ENCODE measurements at regions not wholly inside any gene's neighbourhood (a gene's known extent, or its start where the extent isn't known, plus 50 kb on each side); places are given as distances from the start of the nearest gene placed in this dataset.
"Not testable (repeated sequence)": the region's sequence is repeated elsewhere in the genome, so short reads cannot be mapped to it uniquely, and the experiment has no call there.

GRCh38 chr2:13651684-13652131 lies 935.0 kb downstream of the TRIB2 start:
- H3K4me1 Mint-ChIP-seq (ENCODE audit: low read depth): no peaks in the 10 kb centered on the region
- H3K4me3 Mint-ChIP-seq (ENCODE audit: low read depth): no peak overlapping the region

GRCh38 chr2:13652531-13653313 lies 936.0 kb downstream of the TRIB2 start:
- H3K27me3 Mint-ChIP-seq (ENCODE audit: low read depth): no peaks in the 10 kb centered on the region
- H3K27ac Mint-ChIP-seq: no peak overlapping the region
- H3K4me1 Mint-ChIP-seq (ENCODE audit: low read depth): no peaks in the 10 kb centered on the region
- DNase-seq (ENCODE audit: low spot score): no peak
- peaks cover 22% of the 10 kb centered on the region for H3K9me3 Mint-ChIP-seq
- H3K36me3 Mint-ChIP-seq (ENCODE audit: low read depth): no peaks in the 10 kb centered on the region
- intact Hi-C loops (cut with micrococcal nuclease): no loop called here
- H3K4me3 Mint-ChIP-seq (ENCODE audit: low read depth): no peak overlapping the region

More at GRCh38 chr2:13651684-13652131, 935.0 kb downstream of the TRIB2 start:
- Mint-ChIP-seq H3K27ac (no peak overlapping the region), H3K36me3 (ENCODE audit: low read depth) (no peaks in the 10 kb centered on the region), H3K27me3 (ENCODE audit: low read depth) (no peaks in the 10 kb centered on the region), H3K9me3 (peaks cover 22% of the 10 kb centered on the region)
- no peak for DNase-seq (ENCODE audit: low spot score)
- intact Hi-C loops (cut with micrococcal nuclease): no loop called here

GRCh38 chr2:13654416-13654815 lies 937.7 kb downstream of the TRIB2 start:
- intact Hi-C loops (cut with micrococcal nuclease): no loop called here
- no peaks in the 10 kb centered on the region for H3K4me1 Mint-ChIP-seq (ENCODE audit: low read depth)
- no peak overlapping the region for H3K4me3 Mint-ChIP-seq (ENCODE audit: low read depth)

GRCh38 chr2:13660231-13660630 lies 943.5 kb downstream of the TRIB2 start:
- Mint-ChIP-seq H3K27me3 (ENCODE audit: low read depth) (no peaks in the 10 kb centered on the region), H3K27ac (no peak overlapping the region), H3K9me3 (peaks cover 22% of the 10 kb centered on the region), H3K4me1 (ENCODE audit: low read depth) (no peaks in the 10 kb centered on the region), H3K4me3 (ENCODE audit: low read depth) (no peak overlapping the region), H3K36me3 (ENCODE audit: low read depth) (no peaks in the 10 kb centered on the region)
- intact Hi-C loops (cut with micrococcal nuclease): no loop called here
- no peak for DNase-seq (ENCODE audit: low spot score)

More at GRCh38 chr2:13654416-13654815, 937.7 kb downstream of the TRIB2 start:
- H3K27ac Mint-ChIP-seq: no peak overlapping the region
- H3K36me3 Mint-ChIP-seq (ENCODE audit: low read depth): no peaks in the 10 kb centered on the region
- no peaks in the 10 kb centered on the region for H3K27me3 Mint-ChIP-seq (ENCODE audit: low read depth)
- no peak for DNase-seq (ENCODE audit: low spot score)
- H3K9me3 Mint-ChIP-seq: peaks cover 18% of the 10 kb centered on the region

- no peaks in the 10 kb centered on the region for H3K27me3 Mint-ChIP-seq (ENCODE audit: low read depth)
- H3K9me3 Mint-ChIP-seq: peaks cover 22% of the 10 kb centered on the region
- H3K4me3 Mint-ChIP-seq (ENCODE audit: low read depth): no peak overlapping the region
- no peaks in the 10 kb centered on the region for H3K36me3 Mint-ChIP-seq (ENCODE audit: low read depth)
- intact Hi-C loops (cut with micrococcal nuclease): no loop called here
- H3K4me1 Mint-ChIP-seq (ENCODE audit: low read depth): no peaks in the 10 kb centered on the region
- no peak overlapping the region for H3K27ac Mint-ChIP-seq
- no peak for DNase-seq (ENCODE audit: low spot score)
These were observed 945.3 kb downstream of the TRIB2 start for GRCh38 chr2:13662055-13662454.

GRCh38 chr2:13666582-13667414 lies 950.1 kb downstream of the TRIB2 start:
- Mint-ChIP-seq H3K4me1 (ENCODE audit: low read depth) (no peaks in the 10 kb centered on the region), H3K27me3 (ENCODE audit: low read depth) (no peaks in the 10 kb centered on the region), H3K9me3 (peaks cover 10% of the 10 kb centered on the region), H3K4me3 (ENCODE audit: low read depth) (no peak overlapping the region), H3K36me3 (ENCODE audit: low read depth) (no peaks in the 10 kb centered on the region), H3K27ac (no peak overlapping the region)
- intact Hi-C loops (cut with micrococcal nuclease): no loop called here
- no peak for DNase-seq (ENCODE audit: low spot score)

- Mint-ChIP-seq H3K27me3 (ENCODE audit: low read depth) (no peaks in the 10 kb centered on the region), H3K4me3 (ENCODE audit: low read depth) (no peak overlapping the region), H3K4me1 (ENCODE audit: low read depth) (no peaks in the 10 kb centered on the region), H3K27ac (no peak overlapping the region), H3K36me3 (ENCODE audit: low read depth) (no peaks in the 10 kb centered on the region), H3K9me3 (peaks cover 8% of the 10 kb centered on the region)
- DNase-seq (ENCODE audit: low spot score): no peak
- intact Hi-C loops (cut with micrococcal nuclease): no loop called here
These were observed 950.6 kb downstream of the TRIB2 start for GRCh38 chr2:13667415-13667757.

- intact Hi-C loops (cut with micrococcal nuclease): no loop called here
- no peaks in the 10 kb centered on the region for H3K27me3 Mint-ChIP-seq (ENCODE audit: low read depth)
- no peaks in the 10 kb centered on the region for H3K36me3 Mint-ChIP-seq (ENCODE audit: low read depth)
- no peak overlapping the region for H3K27ac Mint-ChIP-seq
- H3K9me3 Mint-ChIP-seq: peaks cover 15% of the 10 kb centered on the region
- H3K4me3 Mint-ChIP-seq (ENCODE audit: low read depth): no peak overlapping the region
- DNase-seq (ENCODE audit: low spot score): no peak
- no peaks in the 10 kb centered on the region for H3K4me1 Mint-ChIP-seq (ENCODE audit: low read depth)
These were observed 952.9 kb downstream of the TRIB2 start for GRCh38 chr2:13669607-13670006.

- intact Hi-C loops (cut with micrococcal nuclease); H3K4me3 Mint-ChIP-seq (ENCODE audit: low read depth); DNase-seq (ENCODE audit: low spot score); H3K36me3 Mint-ChIP-seq (ENCODE audit: low read depth); H3K27ac Mint-ChIP-seq; H3K27me3 Mint-ChIP-seq (ENCODE audit: low read depth); H3K4me1 Mint-ChIP-seq (ENCODE audit: low read depth): not testable (repeated sequence)
- peaks cover 35% of the 10 kb centered on the region for H3K9me3 Mint-ChIP-seq
These were observed 957.1 kb downstream of the TRIB2 start for GRCh38 chr2:13673821-13674220.

- Mint-ChIP-seq H3K27me3 (ENCODE audit: low read depth) (no peaks in the 10 kb centered on the region), H3K27ac (no peak overlapping the region), H3K4me1 (ENCODE audit: low read depth) (no peaks in the 10 kb centered on the region), H3K9me3 (peaks cover 41% of the 10 kb centered on the region), H3K4me3 (ENCODE audit: low read depth) (no peak overlapping the region), H3K36me3 (ENCODE audit: low read depth) (no peaks in the 10 kb centered on the region)
- intact Hi-C loops (cut with micrococcal nuclease): no loop called here
- no peak for DNase-seq (ENCODE audit: low spot score)
These were observed 956.2 kb upstream of the LRATD1 start for GRCh38 chr2:13676269-13676668.

- intact Hi-C loops (cut with micrococcal nuclease): no loop called here
- Mint-ChIP-seq H3K4me3 (ENCODE audit: low read depth) (no peak overlapping the region), H3K27me3 (ENCODE audit: low read depth) (no peaks in the 10 kb centered on the region), H3K4me1 (ENCODE audit: low read depth) (no peaks in the 10 kb centered on the region), H3K36me3 (ENCODE audit: low read depth) (no peaks in the 10 kb centered on the region), H3K27ac (no peak overlapping the region), H3K9me3 (peaks cover 41% of the 10 kb centered on the region)
- DNase-seq (ENCODE audit: low spot score): no peak
These were observed 950.6 kb upstream of the LRATD1 start for GRCh38 chr2:13681936-13682335.

GRCh38 chr2:13682540-13683272 lies 949.8 kb upstream of the LRATD1 start:
- no peaks in the 10 kb centered on the region for H3K36me3 Mint-ChIP-seq (ENCODE audit: low read depth)
- H3K9me3 Mint-ChIP-seq: peaks cover 45% of the 10 kb centered on the region
- DNase-seq (ENCODE audit: low spot score): no peak
- H3K4me3 Mint-ChIP-seq (ENCODE audit: low read depth): no peak overlapping the region
- intact Hi-C loops (cut with micrococcal nuclease): no loop called here
- no peak overlapping the region for H3K27ac Mint-ChIP-seq
- no peaks in the 10 kb centered on the region for H3K4me1 Mint-ChIP-seq (ENCODE audit: low read depth)
- no peaks in the 10 kb centered on the region for H3K27me3 Mint-ChIP-seq (ENCODE audit: low read depth)

- Mint-ChIP-seq H3K27me3 (ENCODE audit: low read depth) (no peaks in the 10 kb centered on the region), H3K9me3 (peaks cover 36% of the 10 kb centered on the region), H3K4me3 (ENCODE audit: low read depth) (no peak overlapping the region), H3K4me1 (ENCODE audit: low read depth) (no peaks in the 10 kb centered on the region), H3K36me3 (ENCODE audit: low read depth) (no peaks in the 10 kb centered on the region), H3K27ac (no peak overlapping the region)
- no peak for DNase-seq (ENCODE audit: low spot score)
- intact Hi-C loops (cut with micrococcal nuclease): no loop called here
These were observed 946.3 kb upstream of the LRATD1 start for GRCh38 chr2:13686262-13686661.
